GM19238 (cell line): ENCODE measurements at regions not wholly inside any gene's neighbourhood (a gene's known extent, or its start where the extent isn't known, plus 50 kb on each side); places are given as distances from the start of the nearest gene placed in this dataset.

Source experiments
- DNase-seq: peaks from one replicate; pipeline ENCODE4 v3.0.0; 2011; ENCODE audit warnings: low spot score; ENCODE audit not compliant: insufficient read length

DNA sequence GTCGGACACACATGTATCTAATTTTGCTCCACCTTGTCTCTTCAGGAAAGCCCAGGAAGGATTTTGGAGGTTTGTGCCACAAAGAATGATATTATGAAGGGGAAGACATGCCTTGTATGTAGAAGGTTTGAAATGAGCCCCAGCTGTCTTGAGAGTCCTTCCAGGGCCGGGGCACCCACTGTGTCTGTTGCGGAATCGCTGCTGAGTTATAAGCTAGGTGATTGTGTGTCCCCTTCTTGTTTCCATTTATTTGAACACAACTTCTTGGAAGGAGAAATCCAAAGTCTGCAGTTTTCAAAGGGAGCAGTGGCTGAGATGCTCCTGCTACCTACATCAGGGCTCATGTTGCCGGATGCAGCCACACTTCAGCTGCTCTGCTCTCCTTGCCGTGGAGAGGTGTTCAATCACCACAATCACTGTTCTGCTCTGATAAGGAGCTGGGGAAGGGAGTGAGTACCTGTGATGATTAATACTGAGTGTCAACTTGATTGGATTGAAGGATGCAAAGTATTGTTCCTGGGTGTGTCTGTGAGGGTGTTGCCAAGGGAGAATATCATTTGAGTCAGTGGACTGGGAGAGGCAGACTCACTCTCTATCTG, 828.6 kb downstream of the QKI start:
- no peak for DNase-seq

DNA sequence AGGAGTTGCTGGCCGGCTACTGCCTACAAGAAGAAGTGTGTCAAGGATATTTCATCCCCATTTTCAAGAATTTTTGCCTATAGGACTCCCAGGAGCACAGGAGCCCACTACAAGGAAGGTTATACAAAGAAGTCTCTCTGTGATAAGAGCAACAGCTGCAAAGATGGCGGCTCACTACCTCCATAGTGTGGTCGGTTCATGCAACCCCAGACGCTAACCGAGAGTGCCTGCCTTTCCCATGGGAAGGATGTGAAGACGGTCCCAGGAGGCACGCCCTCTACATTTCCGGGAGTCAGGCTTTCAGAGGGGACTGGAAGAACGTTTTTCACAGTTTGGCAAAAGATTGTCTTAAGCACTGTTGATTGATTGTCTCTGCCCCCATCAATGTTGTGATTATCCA, 816.3 kb downstream of the QKI start:
- no peak for DNase-seq

- DNase-seq, result no peak
Measured at GRCh38 chr6:164230259-164230658, 815.7 kb downstream of the QKI start.

GRCh38 chr6:164229716-164230115, 815.2 kb downstream of the QKI start:
- no peak for DNase-seq

GRCh38 chr6:164227952-164228522, 813.5 kb downstream of the QKI start:
- no peak for DNase-seq

DNA sequence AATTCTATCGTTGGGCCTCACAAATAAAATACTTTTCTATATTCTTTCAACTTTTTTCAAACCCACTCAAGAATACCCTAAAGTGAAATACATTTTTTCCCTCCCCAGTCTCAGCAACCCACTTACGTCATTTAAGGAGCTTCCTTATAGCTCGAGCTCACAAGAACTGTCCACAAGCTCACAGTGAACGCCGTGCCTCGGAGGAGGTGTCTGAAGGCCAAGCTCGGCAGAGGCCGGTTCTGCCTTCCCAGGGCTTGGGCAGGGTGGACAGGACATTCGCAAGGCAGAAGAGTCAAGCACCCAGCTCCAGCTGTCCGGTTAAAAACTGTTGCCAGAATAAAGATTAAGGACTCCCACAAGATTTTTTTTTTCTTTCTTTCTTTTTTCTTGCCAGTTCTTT, 802.3 kb downstream of the QKI start:
- no peak for DNase-seq

DNA sequence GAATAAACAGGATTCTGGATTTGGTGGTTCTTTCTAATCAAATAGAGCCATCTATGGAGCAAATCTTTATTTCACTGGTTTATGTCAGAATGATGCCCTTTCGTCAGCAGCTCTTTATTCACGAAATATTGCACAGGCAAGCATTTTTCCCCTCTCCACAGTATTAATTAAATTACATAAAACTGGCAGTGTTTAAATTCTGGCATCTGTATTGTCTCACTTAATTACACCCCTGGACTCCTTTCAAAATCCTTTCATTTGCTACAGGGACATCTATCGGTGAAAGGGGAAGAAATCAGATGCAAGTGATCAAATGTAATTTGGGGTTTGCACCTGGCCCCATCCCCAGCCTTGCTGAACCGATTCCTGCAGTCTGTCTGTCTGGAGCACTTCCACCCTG, 801.9 kb downstream of the QKI start:
- no peak for DNase-seq

DNA sequence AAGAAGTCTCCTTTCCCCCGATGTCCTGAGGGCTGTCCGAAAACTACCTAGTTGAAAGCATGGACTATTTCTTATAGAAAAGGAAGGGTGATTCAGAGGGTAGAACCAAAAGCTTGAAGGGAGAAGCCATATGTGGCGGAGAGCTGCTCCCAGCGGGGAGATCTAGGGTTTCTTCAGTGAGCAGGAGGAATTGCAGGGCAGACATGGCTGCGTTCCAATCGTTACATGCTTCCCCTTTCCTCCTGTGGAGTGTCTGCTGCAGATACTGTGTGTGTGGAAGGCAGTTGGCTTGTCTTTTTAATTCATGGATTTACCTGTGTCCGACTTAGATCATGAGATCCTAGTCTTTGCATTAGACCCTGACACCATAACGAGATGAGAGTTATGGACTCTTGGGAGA, 799.5 kb downstream of the QKI start:
- DNase-seq, result no peak

DNA sequence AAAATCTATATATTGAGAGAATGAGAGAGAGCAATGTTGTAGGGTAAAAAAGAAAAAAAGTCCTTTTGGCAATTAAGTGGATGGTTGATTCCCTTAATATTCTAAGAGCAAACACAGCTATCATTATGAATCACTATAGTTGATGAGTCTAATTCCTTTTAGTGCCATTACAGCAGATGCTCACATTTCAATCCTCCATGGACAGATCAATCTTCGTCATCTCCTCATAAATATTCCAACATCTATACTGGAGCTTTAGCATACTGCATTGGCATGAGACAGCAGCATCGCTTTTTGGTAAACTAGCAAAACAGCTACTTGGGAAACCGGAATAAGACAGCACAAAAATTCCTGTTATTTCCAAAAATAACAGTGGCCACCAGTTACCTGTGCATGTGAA, 796.7 kb downstream of the QKI start:
- no peak for DNase-seq

- DNase-seq, result no peak
Measured at GRCh38 chr6:164210783-164211182, 796.3 kb downstream of the QKI start.

DNA sequence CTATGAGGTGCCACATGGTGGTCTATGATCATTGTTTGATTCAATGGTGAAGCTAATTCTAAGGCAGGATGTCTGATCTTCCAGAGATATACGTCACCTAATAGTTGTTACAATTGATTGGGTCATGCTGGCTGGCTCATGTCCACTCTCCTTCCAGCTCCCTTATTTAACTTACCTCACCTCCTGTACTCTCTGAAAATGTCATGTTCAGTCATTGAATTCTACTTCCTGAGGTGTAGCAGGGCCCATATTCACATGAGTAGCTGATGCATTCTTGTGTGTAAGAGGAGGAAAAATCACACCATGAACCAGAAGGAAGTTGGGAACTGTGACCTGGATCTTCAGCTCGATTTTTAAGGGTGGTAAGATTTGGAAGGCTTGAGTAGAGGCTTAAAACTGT, 795.8 kb downstream of the QKI start:
- no peak for DNase-seq

DNA sequence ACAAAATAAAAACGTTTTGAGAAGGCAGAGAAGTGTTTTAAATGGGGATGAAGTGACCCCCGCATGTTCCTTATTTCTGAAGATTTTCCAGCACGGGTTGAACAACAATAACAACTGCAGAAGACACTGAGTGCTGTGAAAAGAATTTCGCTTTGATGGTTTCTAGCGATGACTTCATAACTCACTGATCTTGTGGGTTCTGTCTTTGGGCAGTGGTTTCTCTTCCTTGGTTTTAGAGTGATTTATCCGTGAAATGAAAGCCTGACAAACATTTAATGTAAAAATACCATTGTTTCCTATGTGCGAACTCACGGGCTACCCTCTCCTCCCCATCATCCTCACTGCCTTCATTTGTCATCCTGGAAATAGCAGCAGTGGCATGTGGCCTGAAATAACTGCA, 793.9 kb downstream of the QKI start:
- DNase-seq, result no peak

- DNase-seq, result no peak
Measured at GRCh38 chr6:164206807-164207423, 792.4 kb downstream of the QKI start.

DNA sequence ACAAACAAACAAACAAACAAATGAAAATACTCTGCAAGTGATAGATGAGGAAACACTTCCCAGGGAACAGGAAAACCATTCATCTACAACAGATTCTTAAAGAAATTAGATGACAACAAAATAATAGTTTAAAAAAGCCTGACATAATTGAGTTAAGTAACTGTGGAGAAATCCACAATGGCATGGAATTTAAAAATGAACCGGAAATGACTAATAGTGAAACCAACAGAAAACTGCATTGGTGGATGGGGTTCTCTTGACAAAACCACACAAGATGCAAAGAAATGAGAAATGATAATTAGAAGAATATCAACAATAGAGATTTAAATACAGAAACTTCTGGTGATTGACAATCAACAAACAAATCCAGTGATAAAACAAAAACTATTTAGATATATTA, 785.6 kb downstream of the QKI start:
- no peak for DNase-seq

DNA sequence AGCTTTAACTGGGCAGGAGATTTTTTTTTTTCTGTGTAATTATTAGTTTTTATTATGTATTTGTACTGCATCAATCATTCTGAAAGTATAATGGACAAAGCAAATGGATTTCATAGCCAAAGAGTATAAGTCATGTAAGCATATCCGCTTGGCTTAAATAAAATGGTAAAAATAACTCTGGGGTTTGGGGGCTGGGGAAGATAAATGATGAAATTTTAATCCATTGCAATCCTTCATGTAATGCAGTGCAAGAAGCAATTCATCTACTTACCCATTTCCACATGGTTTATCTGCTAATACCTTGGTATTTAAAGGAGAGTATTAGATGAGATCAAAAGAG, 781.4 kb downstream of the QKI start:
- DNase-seq, result no peak

DNA sequence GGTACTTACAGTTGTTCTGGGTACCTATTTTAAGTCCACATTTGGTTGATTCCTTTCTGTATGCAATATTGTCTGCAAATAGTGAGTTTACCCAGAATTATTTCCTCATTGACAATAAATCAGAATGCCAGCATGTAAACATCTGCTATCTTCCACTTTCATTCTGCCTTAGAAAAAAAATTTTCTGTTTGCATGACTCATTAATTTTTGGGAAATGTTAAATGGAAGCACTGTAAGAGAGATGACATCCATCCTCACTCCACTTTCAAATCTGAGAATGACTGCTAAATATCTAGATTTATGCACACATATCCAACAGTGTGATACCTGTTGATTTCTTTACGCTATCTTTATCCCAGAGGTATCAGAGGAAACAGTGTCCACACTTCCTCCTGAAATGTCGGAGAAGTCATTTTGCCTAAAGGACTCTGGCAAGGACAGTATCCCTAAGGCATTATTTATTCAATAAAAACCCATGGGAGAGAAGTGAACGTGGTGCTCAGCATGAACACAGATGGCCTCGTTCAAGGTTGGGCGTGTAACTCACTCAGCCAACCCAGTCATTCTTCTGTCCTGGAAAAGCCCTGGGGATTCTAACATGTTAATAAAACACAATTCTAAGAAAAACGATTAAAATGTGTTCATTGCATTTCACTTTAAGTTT, 780.9 kb downstream of the QKI start:
- no peak for DNase-seq

GRCh38 chr6:164188861-164189260, 774.3 kb downstream of the QKI start:
- DNase-seq, result no peak

GRCh38 chr6:164185471-164185871, 771.0 kb downstream of the QKI start:
- no peak for DNase-seq

DNA sequence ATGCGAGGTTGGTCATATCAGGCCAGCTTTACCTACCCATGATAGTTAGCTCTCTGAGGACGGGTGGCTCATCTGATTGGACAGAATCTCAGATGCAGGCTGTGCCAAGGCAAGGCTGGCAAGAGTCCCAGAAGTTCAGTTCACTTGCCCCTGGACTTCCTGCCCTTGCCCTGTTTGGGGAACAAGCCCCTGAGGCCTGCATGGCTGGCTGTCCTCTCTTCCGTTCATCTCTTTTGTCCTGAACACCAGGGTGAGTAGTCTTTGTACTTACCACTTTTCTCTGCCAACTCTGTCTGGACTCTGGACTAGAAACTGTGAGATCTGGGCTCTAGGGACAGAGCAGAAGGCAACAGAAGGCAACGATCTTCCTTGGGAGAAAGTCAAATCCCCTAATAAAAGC, 769.9 kb downstream of the QKI start:
- no peak for DNase-seq

GRCh38 chr6:164183556-164184123, 769.1 kb downstream of the QKI start:
- no peak for DNase-seq

DNA sequence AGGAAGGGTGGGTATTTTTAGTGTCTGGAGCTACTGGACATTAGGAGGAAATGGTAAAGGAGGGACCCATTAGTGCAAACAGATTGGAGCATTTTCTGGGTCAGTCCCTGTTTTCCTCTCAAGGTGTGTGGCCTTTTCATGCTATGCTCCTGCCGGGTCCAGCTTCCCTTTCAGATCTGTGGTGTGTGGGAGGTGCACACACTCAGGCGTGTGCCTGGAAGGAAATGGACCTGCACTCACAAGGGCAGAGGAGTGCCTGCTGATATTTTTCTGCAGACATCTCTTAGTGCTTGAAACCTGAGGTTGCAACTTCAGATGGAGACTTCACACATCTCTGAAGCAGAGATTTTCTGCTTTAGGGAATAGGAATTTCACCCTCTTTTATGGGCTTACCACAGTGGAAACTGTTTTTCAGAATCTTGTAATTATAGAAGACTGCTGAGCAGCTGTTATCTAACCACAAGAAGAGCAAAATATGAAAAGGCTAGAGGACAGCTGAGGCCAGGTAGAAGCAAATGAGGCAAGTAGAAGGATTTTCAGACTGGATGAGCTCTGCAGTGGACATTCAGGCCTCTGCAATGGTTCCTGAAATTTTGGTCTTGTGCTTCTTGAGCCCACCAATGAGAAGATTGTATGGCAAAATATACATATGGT, 764.3 kb downstream of the QKI start:
- DNase-seq, result no peak

DNA sequence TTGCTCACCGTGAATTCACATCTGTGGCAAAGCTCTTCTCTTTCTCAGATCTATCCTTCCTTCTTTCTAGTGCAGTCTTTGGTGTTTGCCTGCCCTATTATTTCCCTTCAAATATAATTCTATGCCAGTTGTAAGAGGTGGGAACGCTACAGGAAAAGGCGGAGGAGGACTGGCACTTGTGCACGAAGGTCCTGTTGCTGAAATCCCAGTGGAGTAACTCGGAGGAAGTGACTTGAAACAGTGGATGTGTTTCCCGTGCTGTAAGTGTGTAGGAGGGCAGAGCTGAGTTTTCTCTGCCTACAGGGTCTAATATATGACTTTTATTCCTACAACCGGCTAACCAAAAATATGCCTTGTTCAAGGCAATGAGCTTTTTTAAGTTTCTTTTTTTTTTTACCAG, 754.8 kb downstream of the QKI start:
- DNase-seq, result no peak
